OCI-LY7 (cell line): ENCODE measurements at regions not wholly inside any gene's neighbourhood (a gene's known extent, or its start where the extent isn't known, plus 50 kb on each side); places are given as distances from the start of the nearest gene placed in this dataset.
"Not testable (repeated sequence)": the region's sequence is repeated elsewhere in the genome, so short reads cannot be mapped to it uniquely, and the experiment has no call there.

Experiments
- BruUV-seq: library from RNA; stranded (reverse); fragments of 400-500 nt; replicated peaks from 2 replicates; lab custom pipeline; 2021; lab: Mats Ljungman, UMichigan
- CTCF ChIA-PET: fragments of 300-600 bp; sonication (Branson Sonifier 250); formaldehyde crosslinking; loops from one replicate; lab custom pipeline; 2022; ENCODE audit warnings: antibody characterized with exemption; ENCODE audit not compliant: unreplicated experiment; lab: Charles Lee
- POLR2A ChIA-PET: fragments of 300-600 bp; sonication (Branson Sonifier 250); formaldehyde crosslinking; loops from one replicate; lab custom pipeline; 2022; ENCODE audit warnings: antibody characterized with exemption; lab: Charles Lee
- DNase-seq: peaks from one replicate; pipeline ENCODE4 v3.0.0-alpha.2; 2015; ENCODE audit warnings: low spot score
- H2AFZ ChIP-seq: fragments of 200-600 bp; sonication (generic), shearing (Covaris generic); 2 replicates; pipeline ENCODE4 v1.6.1; 2014; ENCODE audit warnings: mild to moderate bottlenecking, antibody characterized with exemption, low read length, moderate library complexity
- H3K27ac ChIP-seq: fragments of 200-600 bp; sonication (generic); 2 replicates; pipeline ENCODE4 v1.5.1; 2014; ENCODE audit warnings: mixed run types, low read depth, mild to moderate bottlenecking, moderate library complexity, low read length, inconsistent platforms; ENCODE audit not compliant: poor library complexity, severe bottlenecking
- H3K36me3 ChIP-seq: fragments of 200-600 bp; sonication (generic); 2 replicates; pipeline ENCODE4 v1.6.1; 2014; ENCODE audit warnings: mild to moderate bottlenecking, antibody characterized with exemption, low read length, moderate library complexity, mixed read lengths; ENCODE audit not compliant: insufficient read depth
- H3K4me1 ChIP-seq: fragments of 200-600 bp; sonication (generic); 2 replicates; pipeline ENCODE4 v1.5.1; 2014; ENCODE audit warnings: mild to moderate bottlenecking, low read length; ENCODE audit not compliant: insufficient read depth, poor library complexity, severe bottlenecking
- H3K4me2 ChIP-seq: fragments of 200-600 bp; sonication (generic); 2 replicates; pipeline ENCODE4 v1.6.1; 2014; ENCODE audit warnings: mild to moderate bottlenecking, low read length
- H3K4me3 ChIP-seq: fragments of 200-600 bp; sonication (generic); 2 replicates; pipeline ENCODE4 v1.5.1; 2014; ENCODE audit warnings: mild to moderate bottlenecking, low read depth, low read length; ENCODE audit not compliant: poor library complexity, severe bottlenecking
- H3K79me2 ChIP-seq: fragments of 200-600 bp; sonication (generic); 2 replicates; pipeline ENCODE4 v1.6.1; 2016; ENCODE audit warnings: low read depth, mild to moderate bottlenecking, low read length, moderate library complexity, mixed read lengths; ENCODE audit not compliant: insufficient read depth
- H3K9me2 ChIP-seq: fragments of 200-600 bp; sonication (generic); 2 replicates; pipeline ENCODE4 v1.6.1; 2016; ENCODE audit warnings: mild to moderate bottlenecking, low read length, mixed read lengths; ENCODE audit not compliant: insufficient read depth
- H3K9me3 ChIP-seq: fragments of 200-600 bp; sonication (generic); 2 replicates; pipeline ENCODE4 v1.6.1; 2014; ENCODE audit warnings: mild to moderate bottlenecking, mixed run types, low read length, mixed read lengths
- H4K20me1 ChIP-seq: fragments of 200-600 bp; sonication (generic); 2 replicates; pipeline ENCODE4 v1.6.1; 2014; ENCODE audit warnings: mild to moderate bottlenecking, antibody characterized with exemption, low read length, moderate library complexity, mixed read lengths; ENCODE audit not compliant: insufficient read depth
- CTCF ChIP-seq: fragments of 200-600 bp; sonication (generic); conservative IDR thresholded peaks from 2 replicates; pipeline ENCODE4 v1.5.1; 2014; ENCODE audit warnings: mild to moderate bottlenecking, antibody characterized with exemption, low read length, moderate library complexity, mixed read lengths
- EZH2phosphoT487 ChIP-seq: fragments of 200-600 bp; sonication (generic); IDR thresholded peaks from 2 replicates; pipeline ENCODE4 v1.6.1; 2018; ENCODE audit warnings: low read depth, borderline replicate concordance, mild to moderate bottlenecking, mixed run types, antibody characterized with exemption, low read length, moderate library complexity, mixed read lengths
- intact Hi-C: fragments of 100-400 bp; cut with micrococcal nuclease; formaldehyde crosslinking; loops from one replicate; pipeline ENCODE4 v1.10.0; 2022; ENCODE audit not compliant: unreplicated experiment

- no peaks in the 10 kb centered on the region for H3K9me2 ChIP-seq
- POLR2A ChIA-PET, result no interaction called here
- BruUV-seq, result no TSS peak
- no peak for DNase-seq
- intact Hi-C loops, result no loop called here
- H4K20me1 ChIP-seq, result no peaks in the 10 kb centered on the region
- H3K4me3 ChIP-seq, result no peak overlapping the region
- H3K4me1 ChIP-seq, result no peaks in the 10 kb centered on the region
- H3K4me2 ChIP-seq, result no peak overlapping the region
- CTCF ChIA-PET, result no interaction called here
- TF ChIP-seq CTCF (no peak), EZH2phosphoT487 (no peak)
- no peaks in the 10 kb centered on the region for H3K9me3 ChIP-seq
- H3K27ac ChIP-seq, result no peak overlapping the region
- H3K36me3 ChIP-seq, result no peaks in the 10 kb centered on the region
- H2AFZ ChIP-seq, result no peak overlapping the region
- no peaks in the 10 kb centered on the region for H3K79me2 ChIP-seq
These were observed 93.9 kb downstream of the OLFM1 start for GRCh38 chr9:135181336-135181735.

- BruUV-seq, H3K4me1 ChIP-seq, H3K27ac ChIP-seq, POLR2A ChIA-PET, H2AFZ ChIP-seq, CTCF ChIA-PET, H3K9me3 ChIP-seq, H3K36me3 ChIP-seq, H3K79me2 ChIP-seq, H3K9me2 ChIP-seq, intact Hi-C loops, H3K4me2 ChIP-seq, H3K4me3 ChIP-seq, DNase-seq, H4K20me1 ChIP-seq: not testable (repeated sequence)
These were observed 94.4 kb downstream of the OLFM1 start for GRCh38 chr9:135181841-135182240.

GRCh38 chr9:135183069-135183468, 95.6 kb downstream of the OLFM1 start:
- H3K36me3 ChIP-seq, result no peaks in the 10 kb centered on the region
- CTCF ChIA-PET, result no interaction called here
- no TSS peak for BruUV-seq
- no peaks in the 10 kb centered on the region for H3K79me2 ChIP-seq
- intact Hi-C loops, result no loop called here
- no peak for DNase-seq
- H3K9me2 ChIP-seq, result no peaks in the 10 kb centered on the region
- H3K4me3 ChIP-seq, result no peak overlapping the region
- TF ChIP-seq EZH2phosphoT487 (no peak), CTCF (no peak)
- no peak overlapping the region for H3K4me2 ChIP-seq
- H4K20me1 ChIP-seq, result no peaks in the 10 kb centered on the region
- H2AFZ ChIP-seq, result no peak overlapping the region
- no peaks in the 10 kb centered on the region for H3K9me3 ChIP-seq
- POLR2A ChIA-PET, result no interaction called here
- H3K27ac ChIP-seq, result no peak overlapping the region
- H3K4me1 ChIP-seq, result no peaks in the 10 kb centered on the region
